NCI-H2196 treated with DMSO at 0.1 percent for 48 hours (cell line): ENCODE measurements at regions not wholly inside any gene's neighbourhood (a gene's known extent, or its start where the extent isn't known, plus 50 kb on each side); places are given as distances from the start of the nearest gene placed in this dataset.
"Not testable (repeated sequence)": the region's sequence is repeated elsewhere in the genome, so short reads cannot be mapped to it uniquely, and the experiment has no call there.

Experiments
- DNase-seq: peaks from one replicate; lab custom pipeline; 2025; ENCODE audit not compliant: unreplicated experiment; lab: John Stamatoyannopoulos, UW

DNA sequence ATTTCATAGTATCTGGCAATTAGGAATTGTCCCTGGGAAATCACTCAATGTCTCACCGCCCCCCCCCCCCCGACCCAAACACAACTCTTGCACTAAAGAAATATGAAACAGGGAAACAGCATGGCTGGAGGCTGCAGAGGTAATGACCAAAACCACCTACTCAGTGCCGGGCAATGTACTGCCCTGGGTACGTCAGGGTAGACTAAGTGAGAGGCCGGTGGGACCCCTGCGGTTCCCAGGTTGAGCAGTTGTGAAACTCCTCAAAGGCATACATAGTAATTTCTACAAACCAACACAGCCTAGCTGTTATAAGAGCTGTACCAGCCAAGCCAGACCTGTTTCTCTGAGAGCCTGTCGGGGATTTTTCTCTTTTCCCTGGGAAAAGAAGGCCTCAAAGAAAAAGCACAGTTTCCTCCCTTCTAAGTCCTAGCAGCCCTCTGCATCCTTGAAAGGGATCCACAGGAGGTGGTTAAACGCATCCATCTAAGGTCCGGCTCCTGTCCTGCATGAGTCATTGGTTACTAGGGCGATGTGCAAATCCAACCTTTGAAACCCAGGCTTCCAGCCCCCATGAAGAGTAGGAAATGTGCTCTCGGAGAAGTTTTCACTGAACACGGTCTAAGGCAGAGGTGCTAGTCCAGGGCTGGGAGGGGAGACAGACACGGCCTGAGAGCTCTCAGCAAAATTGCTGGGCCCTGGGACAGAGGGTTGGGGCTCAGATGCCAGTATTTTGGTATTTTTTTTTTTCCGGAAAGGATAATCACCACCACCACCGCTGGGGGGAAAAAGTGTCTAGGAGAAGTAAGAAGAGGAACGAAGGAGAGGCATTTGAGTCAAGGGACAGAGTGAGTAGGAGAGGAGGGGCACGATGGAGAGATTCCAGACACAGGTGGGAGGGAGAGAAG is 172.8 kb downstream of the ATP6V0E2 start:
- not testable (repeated sequence) for DNase-seq

DNA sequence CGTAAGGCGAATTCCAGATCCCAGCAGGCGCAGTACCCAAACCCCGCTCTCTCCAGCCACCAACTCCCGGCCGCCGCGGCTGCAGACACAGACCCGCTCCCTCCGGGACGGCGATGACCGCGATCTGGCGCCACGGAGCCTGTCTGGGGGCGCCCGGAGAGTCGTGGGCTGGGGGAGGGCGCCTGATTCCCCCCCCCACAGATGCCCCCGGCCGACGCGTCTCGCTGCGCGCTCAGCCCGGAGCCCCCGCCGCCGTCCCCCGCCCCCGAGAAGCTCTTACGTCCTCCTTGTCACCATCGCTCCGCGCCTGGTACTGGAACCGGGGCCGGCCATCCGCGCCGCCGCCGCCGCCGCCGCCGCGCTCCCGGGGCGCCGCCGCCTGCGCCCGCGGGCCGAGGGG is 173.6 kb downstream of the ATP6V0E2 start:
- not testable (repeated sequence) for DNase-seq

DNA sequence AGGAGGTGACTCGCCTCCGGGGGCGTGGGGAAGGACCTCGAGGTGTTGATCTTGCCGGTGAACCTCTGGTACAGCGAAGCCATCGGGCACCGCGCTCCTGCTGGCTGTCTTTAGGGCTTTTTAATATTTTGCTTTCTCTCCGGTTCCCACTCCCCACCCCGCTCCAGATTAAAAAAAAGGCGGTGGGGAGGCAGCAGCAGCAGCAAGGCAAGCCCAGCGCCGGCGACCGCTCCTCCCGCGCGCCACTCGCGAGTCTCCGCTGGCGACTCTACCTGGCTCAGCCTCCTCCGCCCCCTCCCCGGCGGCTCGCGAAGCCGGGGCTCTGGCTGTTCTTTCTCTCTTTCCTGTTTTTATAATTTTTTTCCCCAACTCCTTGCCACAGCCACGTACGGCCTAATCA is 174.0 kb downstream of the ATP6V0E2 start:
- not testable (repeated sequence) for DNase-seq

DNA sequence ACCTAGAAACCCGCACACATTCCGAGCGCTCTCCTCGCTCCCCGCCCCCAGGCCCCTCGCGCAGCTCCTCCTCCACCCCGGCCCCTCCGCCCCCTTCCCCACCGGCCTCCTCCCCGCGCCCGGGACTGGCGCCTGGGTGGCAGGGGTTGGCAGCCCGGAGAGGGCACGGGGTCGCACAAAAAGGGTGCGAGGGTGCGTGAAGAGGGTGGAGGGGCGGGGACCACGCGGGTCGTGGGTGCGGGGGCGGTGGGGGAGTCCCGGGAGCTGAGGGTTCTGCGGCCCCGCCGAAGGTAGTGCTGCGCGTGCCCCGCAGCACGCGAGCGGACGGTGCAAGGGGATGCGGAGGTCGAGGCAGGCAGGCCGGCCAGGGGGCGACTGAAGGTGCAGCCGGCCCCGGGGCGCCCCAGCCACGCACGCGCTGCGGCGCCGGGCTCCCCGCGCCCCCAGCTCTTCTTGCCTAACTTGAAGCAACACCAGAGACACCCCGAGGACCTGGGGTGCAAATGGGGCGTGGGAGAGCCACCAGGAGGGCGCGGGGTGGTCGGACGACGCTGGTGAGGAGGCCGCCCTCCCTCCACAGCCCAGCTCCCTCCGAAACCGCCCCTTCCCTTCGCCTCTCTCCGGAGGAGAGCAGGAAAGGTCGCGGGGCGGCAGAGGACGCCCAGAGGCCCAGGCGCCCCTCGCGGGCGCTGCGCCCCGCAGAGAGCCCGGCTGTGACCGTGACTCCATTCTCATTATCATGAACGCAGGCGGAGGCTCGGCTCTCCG is 174.7 kb downstream of the ATP6V0E2 start:
- not testable (repeated sequence) for DNase-seq

DNA sequence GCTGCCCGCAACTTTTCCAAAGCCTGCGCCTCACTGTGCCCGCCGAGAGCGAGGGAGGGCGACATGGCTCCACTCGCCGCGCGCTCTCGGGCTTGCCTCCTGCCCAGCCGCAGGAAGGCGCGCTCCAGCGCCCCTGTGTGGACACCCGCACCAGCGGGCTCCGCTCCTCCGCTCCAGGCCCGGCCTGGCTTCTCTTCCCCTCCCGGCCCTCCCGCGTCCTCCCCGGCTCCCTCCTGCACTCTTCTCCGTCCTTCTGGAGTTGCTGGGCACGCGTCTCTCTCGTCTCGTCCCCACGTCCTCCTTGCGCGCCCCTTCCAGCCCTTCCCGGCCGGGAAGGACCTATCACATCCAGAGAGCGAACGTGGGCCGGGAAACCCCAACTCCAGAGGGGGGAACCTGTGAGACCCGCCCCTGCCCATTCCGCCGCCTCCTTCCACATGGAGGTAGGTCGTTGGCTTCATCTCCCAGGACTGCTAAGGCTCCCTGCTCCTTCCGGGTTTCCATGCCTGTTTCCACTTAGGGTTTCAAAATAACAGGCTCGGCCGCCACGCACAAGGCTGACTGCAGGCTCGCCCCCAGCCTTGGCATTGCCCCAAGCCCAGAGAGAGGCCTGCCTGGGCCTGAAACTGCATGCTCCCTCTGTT is 175.4 kb downstream of the ATP6V0E2 start:
- peak; percentile 8 for DNase-seq

DNA sequence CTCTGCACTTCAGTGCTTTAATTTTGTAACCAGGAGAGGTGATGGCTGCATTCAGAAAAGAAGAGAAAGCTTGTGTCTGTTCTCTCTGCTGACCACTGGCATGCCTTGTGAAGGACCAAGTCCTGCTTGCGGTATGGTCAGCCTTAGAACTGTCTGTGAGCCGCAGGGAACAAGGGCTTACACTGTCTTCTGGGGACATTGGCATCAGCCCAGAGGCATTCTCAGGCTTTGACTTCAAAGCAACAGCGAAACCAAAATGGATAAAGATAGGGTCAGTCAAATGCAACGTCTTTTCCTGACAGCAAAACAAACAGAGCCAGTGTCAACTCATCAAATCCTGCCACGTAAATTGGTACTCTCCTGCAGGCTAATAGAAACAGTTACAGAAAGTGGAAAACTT is 179.6 kb downstream of the ATP6V0E2 start:
- DNase-seq: not testable (repeated sequence)

DNA sequence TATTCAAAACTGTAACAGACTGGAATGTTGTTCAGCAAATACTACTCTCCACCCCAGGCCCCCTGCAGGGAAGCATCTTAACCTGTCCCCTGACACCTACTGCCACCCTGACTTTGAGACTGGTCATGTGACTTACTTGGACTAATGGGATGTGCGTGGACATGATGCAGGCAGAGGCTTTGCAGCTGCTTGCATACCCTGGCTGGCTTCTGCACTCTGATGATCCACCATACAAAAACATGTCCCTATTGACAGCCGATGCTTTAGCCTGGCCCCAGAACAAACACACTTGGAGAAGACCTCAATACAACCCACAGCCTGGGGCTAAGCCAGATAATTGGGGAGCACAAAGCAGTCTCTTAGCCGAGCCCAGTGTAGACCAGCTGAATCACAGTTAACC is 180.5 kb downstream of the ATP6V0E2 start:
- not testable (repeated sequence) for DNase-seq

DNA sequence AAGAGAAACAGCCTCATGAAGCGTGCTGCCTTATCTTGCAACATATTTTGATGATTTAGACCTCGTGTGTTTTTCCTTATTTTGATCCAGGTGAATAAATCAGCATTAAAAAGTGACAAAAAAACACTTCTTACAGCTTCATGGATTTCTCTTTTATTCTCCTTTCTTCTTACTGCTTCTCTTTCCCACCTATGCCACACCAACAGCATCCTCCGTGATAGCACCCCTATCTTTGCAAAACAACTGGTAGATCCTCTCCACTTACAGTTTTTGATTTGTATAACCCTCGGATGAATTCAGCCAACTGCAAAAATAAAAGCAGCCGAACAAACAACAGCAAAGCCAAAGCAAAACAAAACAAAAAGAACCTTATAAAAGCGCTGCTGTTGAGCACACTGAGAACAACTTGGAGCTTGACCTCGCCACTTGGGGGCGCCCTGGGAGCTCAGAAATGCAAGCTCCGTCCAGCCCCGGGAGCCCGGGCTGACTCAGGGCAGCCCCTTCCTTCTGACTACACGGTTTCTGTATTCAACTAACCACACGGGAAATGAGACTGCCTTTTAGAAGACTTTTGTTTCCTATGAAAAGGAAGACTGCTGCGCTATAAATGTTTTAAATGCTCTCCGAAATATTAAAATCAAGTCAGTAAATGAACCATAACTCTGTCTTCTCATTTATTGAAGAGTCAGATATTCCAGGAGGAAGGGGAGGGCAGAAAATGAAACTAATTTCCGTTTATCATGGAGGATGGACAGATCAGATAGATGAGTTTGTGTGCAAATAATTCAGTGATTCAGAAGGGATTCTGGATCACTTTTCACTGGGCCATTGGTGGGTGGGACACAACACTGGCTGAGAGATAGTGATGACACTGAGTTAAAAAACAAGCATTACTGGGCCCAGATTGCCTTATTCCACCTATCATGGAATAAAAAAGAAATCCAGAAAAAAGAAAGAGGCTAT is 186.8 kb downstream of the ATP6V0E2 start:
- DNase-seq: not testable (repeated sequence)

DNA sequence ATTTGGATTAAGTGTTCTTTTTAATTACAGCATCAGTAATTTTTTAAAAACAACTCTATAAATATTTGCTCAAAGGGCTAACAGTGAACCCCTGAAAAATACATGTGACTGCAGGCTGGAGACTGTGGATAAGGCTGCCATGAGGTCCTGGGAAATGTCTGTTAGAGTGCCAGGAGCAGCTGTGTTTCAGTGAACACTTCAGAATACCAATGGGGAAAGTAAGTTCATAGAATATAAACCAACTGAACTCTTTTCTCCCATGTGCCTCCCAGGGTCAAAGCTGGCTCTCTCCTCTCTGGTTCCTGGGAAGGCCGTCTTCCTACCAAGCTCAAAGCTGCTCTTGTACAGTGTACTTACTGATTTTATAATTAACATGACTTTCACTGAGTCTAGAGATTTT is 189.4 kb downstream of the ATP6V0E2 start:
- DNase-seq: not testable (repeated sequence)

DNA sequence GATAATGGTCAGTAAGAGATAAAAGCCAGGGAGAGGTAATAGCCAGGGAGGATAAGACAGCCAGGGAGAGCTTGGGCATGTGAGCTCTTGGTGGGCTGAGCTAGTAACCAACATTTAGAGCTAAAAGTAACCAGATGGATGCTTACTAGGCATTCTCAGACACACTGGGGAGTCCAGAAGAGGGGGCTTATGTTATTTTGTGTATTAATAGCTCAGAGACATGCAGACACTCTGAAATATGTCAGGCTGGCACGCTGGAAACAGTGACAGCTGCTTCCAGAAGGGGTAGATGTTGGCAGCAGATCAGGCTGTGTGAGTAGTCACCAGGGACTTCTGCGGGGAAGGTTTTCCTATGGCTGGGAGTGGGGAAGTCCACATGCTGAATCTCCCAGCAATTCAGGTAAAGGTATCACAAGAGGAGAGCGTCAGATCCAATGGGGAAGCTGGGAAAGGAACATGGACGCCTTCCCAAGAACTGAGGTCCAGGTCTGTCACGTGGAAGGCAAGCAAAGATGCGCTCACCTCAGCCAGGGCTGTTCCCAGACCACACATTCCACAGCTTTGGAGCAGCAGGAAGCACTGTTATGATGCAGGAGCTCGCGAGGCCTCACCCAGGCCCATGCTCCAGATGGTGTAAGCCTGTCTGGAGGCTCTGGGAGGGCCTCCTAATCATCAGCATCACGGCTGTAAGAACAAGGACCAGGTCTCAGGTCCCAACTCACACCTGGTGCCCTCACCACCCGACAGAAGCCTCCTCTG is 196.0 kb downstream of the ATP6V0E2 start:
- not testable (repeated sequence) for DNase-seq

DNA sequence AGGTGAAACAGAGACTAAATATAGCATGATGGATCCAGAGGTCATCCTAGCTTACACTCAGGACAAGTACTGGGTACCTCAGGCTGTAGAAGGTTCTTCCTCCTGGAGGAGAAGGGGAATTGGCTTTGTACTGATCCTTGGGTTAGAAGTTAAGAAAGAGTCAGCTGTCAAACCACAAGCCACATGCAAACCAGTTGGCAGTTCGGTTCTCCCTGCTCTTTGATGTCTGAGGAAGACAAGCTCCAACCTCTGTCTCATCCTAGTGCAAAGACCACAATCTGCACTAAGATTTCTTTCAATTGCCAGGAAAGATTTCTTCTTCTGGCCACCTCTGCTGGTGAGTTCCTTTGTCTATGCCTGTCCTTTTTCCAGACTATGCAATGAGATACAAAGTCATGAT is 203.8 kb downstream of the ATP6V0E2 start:
- not testable (repeated sequence) for DNase-seq

DNA sequence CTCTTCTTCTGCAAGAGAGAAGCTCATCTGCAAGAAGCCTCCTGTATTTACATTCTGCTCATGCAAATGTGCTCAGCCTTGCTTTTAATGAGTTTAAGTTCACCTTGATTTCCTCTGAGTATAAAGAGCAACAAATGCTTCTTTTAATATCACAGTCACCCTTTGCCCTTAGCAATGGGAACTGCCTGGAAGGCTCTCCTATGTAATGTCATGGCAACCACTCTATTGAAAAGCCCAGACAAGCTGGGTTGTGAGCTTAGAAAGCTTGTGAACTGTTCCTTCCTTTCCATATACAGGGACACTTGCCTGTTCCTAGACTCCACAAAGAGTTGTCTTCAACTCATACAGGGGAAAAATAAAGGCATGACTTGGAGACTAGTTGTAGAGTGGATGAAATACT is 208.1 kb downstream of the ATP6V0E2 start:
- not testable (repeated sequence) for DNase-seq

DNA sequence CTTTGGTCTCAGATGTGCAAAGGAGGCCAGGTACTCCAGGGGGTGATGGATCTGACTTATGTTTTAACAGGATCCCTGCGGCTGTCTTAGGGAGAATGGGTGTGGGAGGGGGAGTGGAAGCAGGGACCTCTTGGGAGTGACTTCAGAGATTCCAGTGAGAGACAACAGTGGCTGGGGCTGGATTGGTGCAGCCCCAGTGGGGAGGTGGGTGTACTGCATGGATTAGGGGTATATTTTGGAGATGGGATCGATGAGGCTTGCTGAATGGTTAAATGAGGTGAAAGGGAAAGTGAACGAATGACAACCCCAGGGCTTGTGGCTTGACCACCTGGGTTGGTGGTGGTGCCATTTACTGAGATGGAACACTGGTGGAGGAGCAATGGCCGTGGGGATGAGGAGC is 211.0 kb downstream of the ATP6V0E2 start:
- DNase-seq: not testable (repeated sequence)

DNA sequence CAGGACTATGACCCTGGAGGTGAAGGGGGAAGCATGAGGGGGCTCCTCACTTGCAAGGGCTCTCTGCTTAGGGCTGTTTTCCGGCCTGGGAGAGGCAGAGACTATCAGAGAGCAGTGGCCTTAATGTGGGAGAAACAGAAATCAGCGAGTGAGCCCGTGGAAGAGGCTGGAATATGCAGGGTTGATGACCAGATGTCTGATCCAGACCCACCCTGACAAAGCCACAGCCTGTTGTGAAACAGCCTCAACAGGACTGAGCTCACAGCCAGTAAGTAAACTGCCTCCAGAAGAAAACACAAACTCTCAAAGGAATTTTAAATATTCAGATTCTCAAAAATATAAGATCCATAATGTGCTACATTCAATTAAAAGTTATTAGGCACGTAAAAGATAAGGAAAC is 213.7 kb downstream of the ATP6V0E2 start:
- DNase-seq: not testable (repeated sequence)

DNA sequence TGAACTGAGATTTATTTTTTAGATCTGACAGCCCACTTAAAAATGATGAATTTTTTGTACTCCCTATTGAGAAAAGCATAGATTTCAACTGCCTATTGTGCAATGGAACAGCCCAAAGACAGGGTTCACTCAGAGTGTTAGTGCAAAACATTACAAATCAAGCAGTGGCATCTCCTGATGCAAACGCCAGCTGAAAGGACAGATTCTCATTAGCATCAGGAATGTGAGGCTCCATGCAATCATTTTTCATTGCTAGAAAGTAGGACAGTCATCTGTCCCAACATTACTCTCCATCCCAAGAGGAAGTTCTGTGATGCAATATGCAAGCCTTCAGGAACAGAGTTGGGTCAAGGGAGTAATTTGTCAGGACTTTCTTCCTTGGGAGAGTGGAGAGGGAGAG is 215.4 kb downstream of the ATP6V0E2 start:
- DNase-seq: not testable (repeated sequence)

DNA sequence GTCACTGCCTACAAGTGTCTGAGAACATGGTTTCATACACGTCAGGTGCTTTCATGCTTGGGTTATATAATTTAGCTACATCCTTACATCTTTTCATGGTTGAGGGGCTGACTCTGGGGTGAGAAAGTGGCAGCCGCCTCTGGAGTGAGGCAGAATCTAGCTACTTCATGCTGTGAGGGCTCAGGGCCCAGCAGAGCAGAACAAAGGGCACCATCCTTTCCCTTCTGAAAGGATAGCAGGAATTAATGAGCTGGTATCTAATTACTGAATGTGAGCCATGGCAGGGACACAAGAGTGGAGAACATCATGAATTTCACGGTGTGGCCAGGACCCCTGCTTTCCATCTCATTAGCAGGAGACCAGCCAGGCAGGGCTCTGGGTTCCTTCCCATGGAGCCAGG is 217.0 kb downstream of the ATP6V0E2 start:
- DNase-seq: not testable (repeated sequence)

DNA sequence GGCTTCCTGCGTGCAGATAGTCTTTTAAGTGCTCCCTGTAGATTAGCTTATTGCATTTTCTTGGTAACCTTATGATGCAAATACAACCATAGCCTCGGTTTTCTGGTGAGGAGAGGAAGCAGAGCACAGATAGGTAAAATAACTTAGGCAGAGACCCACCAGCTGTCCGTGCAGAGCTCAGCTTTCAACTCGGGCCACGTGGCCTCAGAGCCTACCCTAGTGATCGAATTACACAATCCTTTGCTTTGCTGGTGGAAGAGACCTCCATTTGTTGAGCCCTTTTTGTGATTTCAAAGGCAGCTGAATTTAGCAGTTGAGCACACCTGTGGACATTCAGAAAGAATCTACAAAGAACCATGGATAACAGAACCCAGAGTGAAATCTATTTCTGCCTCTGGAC is 220.1 kb downstream of the ATP6V0E2 start:
- DNase-seq: not testable (repeated sequence)

DNA sequence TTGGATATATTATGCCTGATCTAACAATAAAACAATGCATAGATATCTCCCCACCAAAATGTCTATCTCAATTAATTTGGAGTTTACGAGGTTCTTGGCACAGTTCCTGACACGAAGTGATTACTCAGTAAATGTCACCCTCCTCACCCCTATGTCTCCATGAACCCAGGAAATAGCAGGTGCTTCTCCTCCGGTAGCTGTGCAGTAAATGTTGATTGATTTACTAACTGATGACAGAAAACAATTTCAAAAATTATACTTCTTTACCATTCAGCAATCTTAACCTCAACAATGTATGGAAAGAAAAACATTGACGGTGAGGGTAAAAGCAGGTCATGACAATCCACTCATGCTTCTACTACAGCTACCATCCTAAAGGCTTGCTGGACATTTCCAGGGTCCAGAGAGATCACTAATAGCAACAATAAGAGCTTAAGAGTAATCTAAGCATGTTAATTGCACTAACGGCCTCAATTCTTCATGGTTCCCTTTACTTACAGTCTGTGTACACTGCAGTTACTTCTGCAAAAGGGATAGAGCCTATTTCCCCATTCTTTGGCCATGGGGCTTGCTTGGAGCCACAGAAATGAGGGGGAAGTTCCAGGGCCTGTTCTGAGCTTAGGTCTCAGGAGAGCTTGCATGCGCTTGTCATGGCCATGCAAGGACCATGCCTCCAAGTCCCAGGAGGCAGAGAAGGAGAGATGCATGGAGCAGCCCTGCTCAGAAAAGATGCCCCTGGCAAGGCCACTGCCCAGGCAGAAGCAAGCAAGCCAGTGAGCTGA is 222.6 kb downstream of the ATP6V0E2 start:
- DNase-seq: not testable (repeated sequence)

DNA sequence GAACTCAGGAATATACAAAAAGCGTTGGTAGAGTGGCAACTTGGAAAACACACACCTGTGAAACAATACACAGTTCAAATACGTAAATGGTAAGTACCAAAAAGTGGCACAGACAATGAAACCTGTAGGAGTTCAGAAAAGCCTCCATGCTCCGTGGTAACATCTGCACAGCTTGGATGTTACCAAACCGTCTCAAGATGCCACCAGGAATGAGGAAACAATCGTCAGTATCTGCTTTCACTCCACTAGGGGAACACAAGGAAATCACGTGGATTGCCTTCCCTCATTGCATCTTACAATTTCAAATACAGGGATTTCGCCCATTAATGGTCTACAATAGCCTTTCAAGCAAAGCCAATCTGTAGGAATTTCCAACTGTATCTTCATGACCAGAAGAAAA is 224.6 kb upstream of the LRRC61 start:
- not testable (repeated sequence) for DNase-seq
